DND-41 (cell line): ENCODE measurements at regions not wholly inside any gene's neighbourhood (a gene's known extent, or its start where the extent isn't known, plus 50 kb on each side); places are given as distances from the start of the nearest gene placed in this dataset.

ENCODE experiments used
- ATAC-seq: fragments of 200-7000 bp; cut with Tn5 transposase; 3 replicates; pipeline ENCODE4 v1.9.1; 2021; ENCODE audit warnings: low read depth; ENCODE audit not compliant: insufficient read depth
- DNase-seq: peaks from one replicate; pipeline ENCODE4 v3.0.0-alpha.2; 2020
- H2AFZ ChIP-seq: 2 replicates; pipeline ENCODE4 v1.6.0; 2012; ENCODE audit warnings: low read depth, low read length
- H3K27ac ChIP-seq: 2 replicates; pipeline ENCODE4 v1.5.1; 2012; ENCODE audit warnings: low read length, inconsistent platforms
- H3K27me3 ChIP-seq: fragments of 200-600 bp; sonication (generic); 2 replicates; pipeline ENCODE4 v1.6.0; 2012; ENCODE audit warnings: low read length, mild to moderate bottlenecking, inconsistent platforms; ENCODE audit not compliant: insufficient read depth, poor library complexity
- H3K36me3 ChIP-seq: 2 replicates; pipeline ENCODE4 v1.5.1; 2012; ENCODE audit warnings: low read length, inconsistent platforms; ENCODE audit not compliant: insufficient read depth
- H3K4me1 ChIP-seq: 2 replicates; pipeline ENCODE4 v1.5.1; 2012; ENCODE audit warnings: mild to moderate bottlenecking, low read length; ENCODE audit not compliant: insufficient read depth
- H3K4me2 ChIP-seq: 2 replicates; pipeline ENCODE4 v1.6.0; 2012; ENCODE audit warnings: mild to moderate bottlenecking, moderate library complexity, low read length, inconsistent platforms; ENCODE audit not compliant: insufficient read depth
- H3K4me3 ChIP-seq, 2 experiments: fragments of 200-600 bp in 1 of 2; shearing (Covaris generic) in 1 of 2; 2 replicates each; pipeline ENCODE4 v1.5.1; 2012 to 2016; ENCODE audit warnings: inconsistent platforms in 2 of 2, low read length in 2 of 2, mild to moderate bottlenecking in 2 of 2, low read depth in 1 of 2, moderate library complexity in 1 of 2
- H3K79me2 ChIP-seq: 2 replicates; pipeline ENCODE4 v1.6.0; 2012; ENCODE audit warnings: low read length, inconsistent platforms; ENCODE audit not compliant: insufficient read depth
- H3K9ac ChIP-seq: 2 replicates; pipeline ENCODE4 v1.6.0; 2012; ENCODE audit warnings: low read depth, mild to moderate bottlenecking, inconsistent platforms, low read length, moderate library complexity
- H3K9me3 ChIP-seq: 2 replicates; pipeline ENCODE4 v1.5.1; 2012; ENCODE audit warnings: low read length, moderate library complexity, mild to moderate bottlenecking, inconsistent platforms; ENCODE audit not compliant: insufficient read depth, severe bottlenecking
- H4K20me1 ChIP-seq: 2 replicates; pipeline ENCODE4 v1.6.0; 2012; ENCODE audit warnings: low read length; ENCODE audit not compliant: insufficient read depth
- EZH2 ChIP-seq: IDR thresholded peaks from 3 replicates; pipeline ENCODE4 v1.6.1; 2012; ENCODE audit warnings: borderline replicate concordance, low read depth, mild to moderate bottlenecking, moderate library complexity, low read length, inconsistent platforms; ENCODE audit not compliant: severe bottlenecking
- TF ChIP-seq, protein P1 (sequence below): IDR thresholded peaks from 2 replicates; pipeline ENCODE4 v1.5.1; 2012; ENCODE audit warnings: borderline replicate concordance, low read length, moderate library complexity, mild to moderate bottlenecking; ENCODE audit not compliant: poor library complexity, severe bottlenecking; ENCODE audit errors: extremely low read depth

DNA sequence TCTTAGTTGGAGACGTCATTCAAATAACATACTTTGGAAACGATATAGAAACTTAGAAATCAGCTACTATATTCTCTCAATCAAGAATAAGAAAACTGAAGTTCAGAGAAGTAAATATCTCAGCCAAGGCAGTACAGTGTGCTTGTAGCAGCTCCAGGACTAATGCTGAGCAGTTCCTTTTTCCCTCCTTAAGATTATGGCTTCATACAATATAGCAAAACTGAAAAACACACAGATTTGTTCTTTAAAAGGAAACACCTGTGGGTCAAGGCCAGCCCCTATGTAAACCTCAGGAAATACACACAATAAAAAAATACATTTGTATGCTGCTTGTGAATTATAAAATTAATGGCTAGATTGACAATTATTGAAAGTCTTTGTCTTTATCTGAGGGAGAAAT lies 212.7 kb upstream of the EDNRB start:
- ATAC-seq = no peak
- no peak overlapping the region for H3K27ac ChIP-seq
- H4K20me1 ChIP-seq = no peaks in the 10 kb centered on the region

DNA sequence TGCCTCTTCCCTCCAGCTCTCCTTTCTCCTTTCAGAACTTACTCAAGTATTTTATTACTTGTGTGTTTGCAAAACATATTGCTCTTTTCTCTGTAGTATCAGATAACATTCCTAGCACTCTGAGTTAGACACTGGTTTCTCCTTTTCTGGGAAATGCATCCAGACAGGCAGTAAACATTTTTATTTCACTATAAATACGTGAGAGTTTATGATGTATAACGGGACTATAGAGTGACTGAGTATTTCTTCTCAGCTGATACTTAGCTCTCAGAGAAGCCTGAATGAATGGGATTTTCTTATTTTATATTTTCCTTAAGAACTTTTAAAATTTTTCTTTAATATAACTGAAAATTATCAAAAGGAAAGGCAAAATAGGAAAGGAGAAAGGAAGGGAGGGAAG lies 211.2 kb upstream of the EDNRB start:
- Histone ChIP-seq H3K9me3 (no peaks in the 10 kb centered on the region), H3K27me3 (no peaks in the 10 kb centered on the region), H3K4me2 (no peak overlapping the region), H3K79me2 (no peaks in the 10 kb centered on the region), H3K4me3 (no peak overlapping the region), H3K27ac (no peak overlapping the region), H3K9ac (no peak overlapping the region), H4K20me1 (no peaks in the 10 kb centered on the region), H2AFZ (no peak overlapping the region), H3K4me1 (no peaks in the 10 kb centered on the region), H3K36me3 (no peaks in the 10 kb centered on the region)
- no peak for DNase-seq
- no peak for ATAC-seq
- TF ChIP-seq, protein P1, sequence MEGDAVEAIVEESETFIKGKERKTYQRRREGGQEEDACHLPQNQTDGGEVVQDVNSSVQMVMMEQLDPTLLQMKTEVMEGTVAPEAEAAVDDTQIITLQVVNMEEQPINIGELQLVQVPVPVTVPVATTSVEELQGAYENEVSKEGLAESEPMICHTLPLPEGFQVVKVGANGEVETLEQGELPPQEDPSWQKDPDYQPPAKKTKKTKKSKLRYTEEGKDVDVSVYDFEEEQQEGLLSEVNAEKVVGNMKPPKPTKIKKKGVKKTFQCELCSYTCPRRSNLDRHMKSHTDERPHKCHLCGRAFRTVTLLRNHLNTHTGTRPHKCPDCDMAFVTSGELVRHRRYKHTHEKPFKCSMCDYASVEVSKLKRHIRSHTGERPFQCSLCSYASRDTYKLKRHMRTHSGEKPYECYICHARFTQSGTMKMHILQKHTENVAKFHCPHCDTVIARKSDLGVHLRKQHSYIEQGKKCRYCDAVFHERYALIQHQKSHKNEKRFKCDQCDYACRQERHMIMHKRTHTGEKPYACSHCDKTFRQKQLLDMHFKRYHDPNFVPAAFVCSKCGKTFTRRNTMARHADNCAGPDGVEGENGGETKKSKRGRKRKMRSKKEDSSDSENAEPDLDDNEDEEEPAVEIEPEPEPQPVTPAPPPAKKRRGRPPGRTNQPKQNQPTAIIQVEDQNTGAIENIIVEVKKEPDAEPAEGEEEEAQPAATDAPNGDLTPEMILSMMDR = no peak
- TF ChIP-seq EZH2 = no peak

More for the DNA sequence above, 212.7 kb upstream of the EDNRB start:
- no peaks in the 10 kb centered on the region for H3K36me3 ChIP-seq
- no peak overlapping the region for H2AFZ ChIP-seq
- H3K4me3 ChIP-seq = no peak overlapping the region
- no peak overlapping the region for H3K4me2 ChIP-seq
- H3K4me1 ChIP-seq = no peaks in the 10 kb centered on the region
- no peaks in the 10 kb centered on the region for H3K27me3 ChIP-seq
- no peaks in the 10 kb centered on the region for H3K9me3 ChIP-seq
- H3K9ac ChIP-seq = no peak overlapping the region
- TF ChIP-seq, protein P1 = no peak
- TF ChIP-seq EZH2 = no peak
- H3K79me2 ChIP-seq = no peaks in the 10 kb centered on the region
- no peak for DNase-seq

DNA sequence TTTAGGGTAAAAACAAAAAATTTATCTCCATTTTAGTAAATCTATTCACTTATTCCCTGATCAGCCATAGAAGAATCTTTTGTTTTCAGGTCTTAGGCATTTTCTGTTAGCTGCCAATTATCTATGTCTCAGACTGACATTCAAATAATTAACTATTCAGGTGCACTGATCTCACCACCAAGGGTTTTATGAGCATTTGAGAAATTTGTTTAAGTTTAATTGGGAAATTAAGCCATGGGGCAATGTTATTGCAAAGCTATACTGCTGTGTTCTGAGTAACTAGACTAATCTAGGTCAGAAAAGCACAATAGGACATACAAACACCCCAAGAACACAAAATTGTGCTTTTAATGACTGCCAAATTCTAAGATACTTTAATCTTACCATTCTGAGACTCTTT lies 210.7 kb upstream of the EDNRB start:
- Histone ChIP-seq H3K36me3 (no peaks in the 10 kb centered on the region), H3K4me1 (no peaks in the 10 kb centered on the region), H4K20me1 (no peaks in the 10 kb centered on the region), H3K9ac (no peak overlapping the region), H3K27me3 (no peaks in the 10 kb centered on the region), H3K9me3 (no peaks in the 10 kb centered on the region), H3K4me2 (no peak overlapping the region), H3K4me3 (no peak overlapping the region), H2AFZ (no peak overlapping the region), H3K79me2 (no peaks in the 10 kb centered on the region), H3K27ac (no peak overlapping the region)
- ATAC-seq (no peak), DNase-seq (no peak)
- TF ChIP-seq, protein P1 = no peak
- no peak for TF ChIP-seq EZH2
